Activated CD4-positive, alpha-beta T cell treated with anti-CD3 and anti-CD28 coated beads, Interleukin-2, Interleukin-4, amounts not matched to agents 100 ng/mL and 50 ng/mL, durations not matched to agents 16 hours and 8 hours (primary cell): ENCODE measurements at regions not wholly inside any gene's neighbourhood (a gene's known extent, or its start where the extent isn't known, plus 50 kb on each side); places are given as distances from the start of the nearest gene placed in this dataset.

Experiments
- DNase-seq: peaks from one replicate; pipeline ENCODE4 v3.0.0-alpha.2; 2020; ENCODE audit warnings: low spot score

DNA sequence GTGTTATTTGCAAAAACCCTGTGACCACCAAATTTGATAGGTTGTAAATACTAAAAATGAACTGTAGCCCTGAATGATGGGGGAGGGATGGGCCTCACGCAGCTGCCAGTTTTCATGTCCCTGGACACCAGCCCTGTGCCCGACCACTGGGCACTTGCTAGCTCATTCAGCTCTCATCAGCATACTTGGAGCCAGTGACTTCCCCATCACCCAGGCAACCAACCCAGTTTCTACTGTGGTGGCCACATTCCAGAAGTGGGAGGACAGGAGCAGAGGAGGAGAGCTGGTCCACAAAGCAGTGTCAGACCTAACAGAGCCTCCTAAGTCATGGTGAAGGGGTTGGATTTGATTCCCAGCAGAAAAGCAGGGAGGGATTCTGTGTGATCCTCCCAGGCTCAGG is 128.2 kb downstream of the CPEB2 start:
- no peak for DNase-seq

DNA sequence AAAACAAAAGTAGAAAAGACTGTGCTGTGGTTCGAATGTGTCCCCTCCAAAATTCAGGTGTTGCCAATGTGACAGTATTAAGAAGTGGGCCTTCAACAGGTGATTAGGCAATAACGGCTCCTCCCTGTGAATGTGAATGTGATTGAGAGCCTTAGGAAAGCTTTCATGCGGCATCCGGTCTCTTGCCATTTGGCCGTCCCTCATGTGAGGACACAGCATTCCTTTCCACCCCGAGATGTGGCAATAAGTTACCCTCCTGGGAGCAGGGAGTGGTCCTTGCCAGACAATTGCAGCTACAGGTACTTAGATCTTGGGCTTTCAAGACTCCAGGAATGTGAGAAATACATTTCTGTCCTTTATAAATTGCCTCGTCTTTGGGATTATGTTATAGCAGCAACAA is 129.3 kb downstream of the CPEB2 start:
- DNase-seq: no peak

DNA sequence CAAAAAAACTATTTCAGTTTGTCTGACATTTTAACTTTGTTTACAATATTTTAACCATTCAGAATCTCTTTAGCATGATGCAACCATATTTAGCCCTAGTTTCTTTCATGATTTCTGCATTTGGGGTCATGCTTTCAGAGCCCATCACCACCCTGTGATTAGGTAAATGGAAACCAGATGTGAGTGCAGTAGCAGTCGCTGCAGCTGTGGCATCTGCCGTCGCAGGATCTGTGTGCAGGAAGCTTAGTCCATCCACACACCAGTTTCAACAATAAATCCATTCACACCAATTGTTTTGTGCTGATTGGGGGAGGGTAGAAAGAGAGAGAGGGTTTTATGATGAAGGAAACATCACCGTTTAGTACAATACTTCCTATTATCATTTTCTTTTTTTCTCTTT is 130.5 kb downstream of the CPEB2 start:
- DNase-seq: no peak

DNA sequence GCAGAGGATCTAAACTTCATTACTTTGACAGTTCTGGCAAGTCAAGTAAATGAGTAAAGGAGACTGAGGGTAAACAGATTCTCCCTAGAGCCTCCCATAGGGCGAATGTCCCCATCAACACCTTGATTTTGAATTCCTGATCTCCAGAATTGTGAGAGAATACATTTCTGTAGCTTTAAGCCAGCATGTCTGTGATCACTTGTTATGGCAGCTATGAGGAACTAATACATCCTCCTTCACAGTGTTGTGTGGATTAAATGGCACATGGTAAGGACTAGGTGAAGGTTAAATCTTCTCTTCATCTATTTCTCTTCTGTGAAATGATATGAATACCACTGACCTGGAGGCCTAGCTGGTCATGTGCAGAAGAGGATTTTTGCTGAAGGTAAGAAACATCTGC is 137.3 kb downstream of the CPEB2 start:
- DNase-seq: no peak

DNA sequence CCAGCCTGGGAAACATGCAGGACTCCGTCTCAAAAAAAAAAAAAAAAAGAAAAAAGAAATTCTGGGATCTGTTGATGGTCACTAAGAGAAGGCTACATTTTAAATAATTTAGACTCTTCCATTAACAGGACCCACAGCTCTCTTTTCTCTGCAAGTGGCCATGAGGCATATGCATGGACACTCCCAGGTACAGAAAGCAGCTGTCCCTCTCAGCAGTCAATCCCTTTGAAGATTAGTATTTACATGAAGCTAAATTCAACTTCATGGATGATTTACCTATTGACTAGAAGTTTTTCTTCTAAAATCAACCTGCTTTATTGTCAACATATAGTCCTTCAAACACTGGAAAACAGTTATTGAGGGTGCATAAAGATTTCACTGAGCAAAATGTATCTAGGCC is 139.9 kb downstream of the CPEB2 start:
- DNase-seq: no peak

DNA sequence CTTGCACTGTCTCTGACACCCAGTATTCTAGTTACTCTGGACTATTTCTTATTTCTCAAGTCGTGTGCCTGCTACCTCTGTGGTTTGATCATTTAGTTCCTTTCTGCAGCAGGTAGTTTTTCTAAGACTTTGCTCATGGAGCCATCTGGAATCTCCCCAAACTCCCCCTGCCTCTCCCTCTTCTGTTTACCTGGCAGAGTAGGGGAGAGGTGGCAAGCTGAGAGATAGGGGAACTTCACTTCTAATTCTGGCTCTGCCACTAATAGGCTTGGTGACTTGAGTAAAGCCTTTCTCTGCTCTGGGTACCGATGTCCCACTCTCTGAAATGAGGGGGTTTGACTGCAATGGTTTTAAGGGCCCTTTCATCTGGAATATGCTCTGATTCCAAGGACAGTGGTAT is 141.3 kb downstream of the CPEB2 start:
- DNase-seq: no peak

DNA sequence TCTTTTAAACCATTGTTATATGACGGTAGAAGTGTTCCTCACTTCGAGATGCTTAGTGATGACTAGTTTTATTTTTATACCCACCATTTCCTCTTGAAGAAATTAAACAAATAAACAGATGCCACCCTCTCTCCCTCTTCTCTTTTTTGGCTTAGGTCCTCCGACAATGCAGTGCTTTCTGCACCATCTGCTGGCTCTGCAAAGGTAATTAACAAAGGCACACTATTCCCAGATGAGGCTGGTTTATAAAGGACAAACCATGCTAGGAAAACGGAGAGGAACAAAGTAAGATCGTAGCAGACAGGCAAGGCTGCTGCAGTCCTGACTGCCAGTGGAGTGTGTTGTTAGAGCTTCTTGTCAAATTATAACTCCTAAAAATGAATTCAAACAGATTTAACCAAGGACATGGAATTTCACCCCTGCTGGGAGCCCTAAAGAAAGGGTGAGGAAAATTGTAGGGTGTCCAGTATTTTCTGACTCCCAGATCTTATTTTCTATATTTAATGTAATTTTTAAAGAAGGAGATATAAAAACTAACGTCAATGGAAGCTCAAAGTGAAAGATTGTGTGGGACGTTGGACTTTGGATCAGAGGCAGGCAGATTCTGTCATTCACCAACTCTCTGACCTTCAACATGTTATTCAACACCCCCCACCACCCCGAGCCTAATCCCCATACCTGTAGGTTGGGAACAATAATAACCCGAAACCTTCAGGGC is 142.1 kb downstream of the CPEB2 start:
- no peak for DNase-seq

DNA sequence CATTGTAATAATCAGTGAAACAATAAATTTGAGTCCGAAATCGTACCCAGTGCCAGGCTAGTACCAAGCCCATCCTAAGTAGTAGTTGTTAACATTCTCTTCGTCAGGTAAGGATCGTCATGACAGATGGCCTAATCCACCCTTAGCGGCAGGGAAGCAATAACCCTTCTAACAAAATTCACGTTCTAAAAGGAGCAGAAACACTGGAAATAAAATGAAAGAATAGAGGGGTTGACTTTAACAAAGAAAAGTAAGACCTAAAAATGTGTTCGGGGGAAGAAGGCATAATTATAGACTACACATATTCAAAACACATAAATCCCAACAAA is 142.7 kb downstream of the CPEB2 start:
- DNase-seq: no peak

DNA sequence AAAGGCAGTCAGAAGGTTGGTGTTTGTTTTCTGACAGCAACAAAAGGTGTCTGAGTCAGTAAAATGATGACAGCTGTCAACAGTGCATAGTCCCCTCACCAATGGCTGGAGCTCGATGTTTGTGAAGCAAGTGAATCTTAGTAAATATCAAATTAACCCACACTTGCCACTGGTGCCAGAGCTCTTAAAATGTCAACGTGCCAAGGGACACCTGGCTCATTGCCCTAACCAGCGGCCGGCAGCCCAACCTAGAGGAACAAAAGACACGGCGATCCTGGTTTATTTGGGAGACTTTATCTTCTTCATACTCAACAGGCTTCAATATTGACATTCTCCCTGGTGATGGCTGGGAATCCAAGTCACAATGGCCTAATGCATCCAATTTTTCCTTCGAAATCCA is 143.4 kb downstream of the CPEB2 start:
- no peak for DNase-seq

DNA sequence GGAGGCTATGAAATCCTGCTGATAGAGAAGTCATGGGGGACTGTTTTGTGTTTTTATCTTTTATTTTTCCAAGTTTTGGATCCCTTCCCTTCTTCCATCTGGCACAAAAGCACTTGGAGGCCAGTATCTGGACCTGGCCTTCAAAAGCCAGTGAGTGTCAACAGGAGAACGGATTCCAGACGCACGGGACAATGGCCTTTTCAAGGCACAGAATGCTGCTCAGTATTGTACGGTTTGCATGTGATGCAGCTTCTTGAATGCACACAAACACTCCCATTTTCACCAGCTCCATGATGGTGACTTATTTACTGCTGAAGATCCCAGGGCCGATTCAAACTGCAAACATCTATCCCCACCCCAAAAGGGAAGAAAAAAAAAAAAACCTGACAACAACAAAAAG is 145.4 kb downstream of the CPEB2 start:
- no peak for DNase-seq

DNA sequence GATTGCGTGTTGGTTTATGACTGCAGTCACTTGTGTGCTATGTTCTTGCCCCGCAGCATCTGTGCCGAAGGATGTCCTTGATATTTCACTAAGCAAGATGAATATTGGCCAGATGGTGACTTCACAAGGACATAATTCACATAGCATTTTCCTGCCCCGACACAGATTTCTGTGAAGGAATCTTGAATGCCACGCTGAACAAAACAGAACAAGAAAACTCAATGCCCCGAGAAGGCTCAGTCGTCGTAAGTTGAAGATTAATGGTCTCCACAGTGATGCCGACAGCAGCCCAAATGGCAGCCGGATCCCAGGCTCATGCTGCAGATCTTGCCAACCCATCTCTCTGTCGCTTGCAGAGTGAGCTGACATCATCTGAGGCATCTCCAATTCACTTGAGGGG is 145.9 kb downstream of the CPEB2 start:
- DNase-seq: no peak

DNA sequence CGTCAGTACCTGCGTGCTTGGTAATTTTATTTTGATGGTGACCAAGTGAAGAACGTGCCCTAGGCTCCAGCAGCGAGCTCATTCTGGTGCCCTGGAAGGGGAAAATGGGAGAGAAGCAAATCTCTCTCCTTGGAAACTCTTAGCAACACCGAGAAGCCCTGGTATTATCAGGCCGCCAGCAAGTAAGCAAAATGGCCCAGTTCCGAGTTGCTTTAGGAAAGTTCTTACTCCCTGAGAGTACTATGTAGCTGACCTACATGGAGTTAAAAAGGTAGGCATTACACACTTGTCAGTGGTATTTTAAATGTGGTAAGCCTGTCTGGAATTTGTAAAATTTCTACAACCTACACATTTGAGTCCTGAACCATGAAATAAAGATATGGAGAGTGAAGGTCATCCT is 146.4 kb downstream of the CPEB2 start:
- no peak for DNase-seq

DNA sequence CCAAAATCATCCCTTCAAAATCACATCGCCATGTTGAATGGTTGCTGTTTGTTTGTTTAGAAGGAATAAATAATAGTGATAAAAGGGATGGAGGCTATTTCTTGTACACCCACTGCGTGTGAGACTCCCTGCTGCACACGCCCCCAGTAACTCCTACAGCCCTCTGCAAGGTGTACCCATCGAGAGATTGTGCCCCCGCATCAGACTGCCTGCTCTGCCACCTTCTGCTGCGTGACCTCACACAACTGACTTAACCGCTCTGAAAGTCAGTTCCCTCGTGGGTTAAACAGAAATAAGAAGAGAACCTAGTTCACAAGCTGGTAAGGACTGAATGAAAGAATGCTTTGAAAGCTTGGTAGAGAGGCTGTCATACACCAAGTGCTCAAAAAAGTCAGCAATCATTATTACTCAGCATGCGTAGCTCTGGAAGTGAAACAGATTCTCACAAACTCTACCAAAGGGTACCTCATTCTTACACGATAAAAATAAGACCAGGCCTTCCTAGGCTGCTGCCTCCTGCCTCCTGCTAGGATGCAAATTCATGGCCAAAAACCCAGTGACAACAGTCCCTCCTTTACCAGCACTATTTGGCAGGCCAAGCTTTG is 147.1 kb downstream of the CPEB2 start:
- peak; percentile 4 for DNase-seq

DNA sequence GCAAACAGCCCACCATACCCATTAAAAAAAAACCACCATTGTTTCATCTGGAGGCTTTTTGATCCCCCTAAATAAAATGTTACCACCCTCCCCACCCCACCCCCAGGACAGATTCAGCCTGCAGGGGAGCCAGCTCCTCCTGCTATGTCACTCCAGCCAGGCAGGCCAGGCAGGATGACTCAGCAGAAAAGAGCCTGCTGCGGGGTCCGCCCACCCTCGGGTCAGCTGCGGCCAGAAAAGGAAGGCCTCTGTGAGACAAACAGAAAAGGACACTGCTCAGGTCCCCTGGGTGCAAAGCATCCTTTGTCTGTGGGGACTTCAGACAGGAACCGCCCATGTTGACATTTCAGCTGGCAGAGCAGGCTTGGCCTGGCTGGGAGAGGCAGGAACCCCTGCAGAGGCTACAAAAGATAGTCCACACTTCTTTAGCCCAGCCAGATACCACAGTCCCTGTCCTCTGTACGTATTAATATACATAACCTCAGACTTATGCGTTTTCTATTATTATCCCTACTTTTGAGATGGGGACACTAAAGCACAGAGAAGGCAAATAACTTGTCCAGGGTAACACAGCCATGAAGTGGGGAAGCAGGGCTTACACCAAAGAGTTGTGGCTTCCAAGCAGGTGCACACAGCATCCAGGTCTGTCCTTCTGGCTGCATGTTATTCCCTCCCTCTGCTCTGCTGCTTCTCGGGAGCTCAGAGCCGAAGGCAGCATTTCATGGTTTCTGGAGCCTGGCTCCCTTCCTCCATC is 147.7 kb downstream of the CPEB2 start:
- DNase-seq: no peak

DNA sequence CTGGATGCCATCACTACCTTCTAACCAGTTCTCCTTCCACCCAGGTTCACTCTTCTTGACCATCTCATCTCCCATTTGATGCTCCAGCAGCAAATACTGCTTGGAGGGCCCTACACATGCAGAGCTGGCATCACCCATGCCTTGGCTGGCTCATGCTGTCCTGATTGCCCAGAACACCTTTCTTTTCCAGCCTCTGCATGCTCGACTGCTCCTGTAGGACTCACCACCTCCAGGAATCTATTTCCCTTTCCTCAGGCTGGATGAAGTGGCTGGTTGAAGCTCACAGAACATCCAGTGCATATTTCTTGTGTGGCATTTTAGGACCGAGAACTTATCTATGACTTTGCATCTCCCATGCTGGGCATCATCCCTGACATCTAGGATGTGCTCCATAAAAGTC is 148.3 kb downstream of the CPEB2 start:
- no peak for DNase-seq

DNA sequence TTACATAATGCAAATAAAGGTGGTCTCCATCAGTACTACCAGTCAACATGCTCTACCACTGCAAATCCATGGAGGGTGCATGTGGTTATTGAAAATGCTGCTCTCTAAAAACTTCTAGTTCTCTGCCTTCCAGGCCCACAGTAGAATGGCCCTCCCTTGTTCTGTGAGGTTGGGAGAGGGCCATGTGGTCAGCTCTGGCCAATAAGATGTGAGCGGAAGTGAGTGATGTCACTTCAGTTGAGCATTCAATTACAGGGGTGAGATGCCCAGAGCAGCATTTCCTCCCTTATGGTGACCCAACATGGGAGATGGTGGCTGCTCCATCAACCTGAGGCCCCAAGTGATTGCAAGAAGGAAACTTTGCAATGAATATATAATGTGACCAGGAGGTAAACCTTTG is 148.8 kb downstream of the CPEB2 start:
- no peak for DNase-seq

DNA sequence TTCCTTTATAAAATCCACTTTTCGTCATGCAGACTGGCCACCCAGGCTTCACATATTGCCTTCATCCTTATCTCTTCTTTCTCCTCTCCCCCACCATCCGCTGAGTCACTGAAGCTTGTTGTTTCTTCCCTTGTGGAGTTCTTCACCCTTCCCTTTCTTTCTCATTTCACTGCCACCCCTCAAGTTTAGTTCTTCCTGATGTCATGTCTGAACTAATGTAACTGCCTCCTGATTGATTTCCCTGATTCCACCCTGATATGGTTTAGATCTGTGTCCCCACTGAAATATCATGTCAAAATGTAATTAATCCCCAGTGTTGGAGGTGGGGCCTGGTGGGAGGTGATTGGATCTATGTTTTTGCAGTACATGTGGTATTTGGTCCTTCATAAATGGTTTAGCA is 151.4 kb downstream of the CPEB2 start:
- DNase-seq: no peak

DNA sequence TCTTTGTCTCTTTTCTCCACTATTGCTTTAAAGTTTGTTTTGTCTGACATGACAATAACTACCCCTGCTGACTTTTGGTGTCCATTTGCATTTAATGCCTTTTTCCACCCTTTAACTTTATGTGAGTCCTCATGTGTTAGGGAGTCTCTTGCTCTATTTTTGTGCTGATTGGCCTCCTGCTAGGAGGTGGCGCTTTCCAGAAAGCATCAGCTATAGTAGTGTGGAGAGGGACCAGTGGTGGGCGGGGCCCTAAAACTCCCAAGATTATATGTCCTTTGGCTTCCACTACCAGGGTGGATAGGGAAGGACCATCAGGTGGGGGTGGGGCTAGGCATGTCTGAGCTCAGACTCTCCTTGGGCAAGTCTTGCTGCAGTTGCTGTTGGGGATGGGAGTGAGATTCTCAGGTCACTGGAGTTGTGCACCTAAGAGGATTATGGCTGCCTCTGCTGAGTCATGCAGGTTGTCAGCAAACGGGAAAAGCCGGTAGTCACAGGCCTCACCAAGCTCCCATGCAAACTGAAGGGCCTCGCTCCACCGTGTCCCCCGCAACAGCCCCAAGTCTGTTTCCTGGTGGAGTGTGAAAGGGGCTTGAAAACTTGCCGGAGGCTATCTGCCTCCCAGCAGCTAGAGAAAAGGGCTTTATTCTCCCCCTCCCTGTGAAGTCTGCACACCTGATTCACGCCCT is 156.3 kb downstream of the CPEB2 start:
- DNase-seq: no peak

DNA sequence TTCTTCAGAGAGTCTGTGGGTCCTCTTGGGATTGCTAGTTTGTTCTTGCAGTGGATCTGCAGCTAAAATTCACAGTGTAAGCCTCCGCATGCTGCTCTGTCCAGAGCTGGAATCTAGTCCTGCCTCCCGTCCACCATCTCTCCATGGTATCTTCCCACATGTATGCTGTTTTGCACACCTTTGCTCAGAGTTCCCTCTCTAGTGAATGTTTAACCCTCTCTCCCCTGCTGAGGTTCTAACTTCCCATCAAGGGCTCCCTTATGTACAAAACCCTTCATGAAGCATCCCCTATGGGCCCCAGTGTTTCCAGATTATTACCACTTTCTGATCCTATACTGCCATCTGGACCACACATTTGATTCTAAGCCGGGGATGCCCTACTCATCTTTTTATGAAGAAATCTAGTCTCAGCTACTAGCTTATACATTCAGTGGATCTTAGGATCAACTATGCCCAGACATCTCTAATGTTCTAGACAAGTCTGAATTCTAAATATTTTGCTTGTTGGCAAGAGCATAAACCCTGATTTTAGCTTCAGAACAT is 157.3 kb downstream of the CPEB2 start:
- no peak for DNase-seq

DNA sequence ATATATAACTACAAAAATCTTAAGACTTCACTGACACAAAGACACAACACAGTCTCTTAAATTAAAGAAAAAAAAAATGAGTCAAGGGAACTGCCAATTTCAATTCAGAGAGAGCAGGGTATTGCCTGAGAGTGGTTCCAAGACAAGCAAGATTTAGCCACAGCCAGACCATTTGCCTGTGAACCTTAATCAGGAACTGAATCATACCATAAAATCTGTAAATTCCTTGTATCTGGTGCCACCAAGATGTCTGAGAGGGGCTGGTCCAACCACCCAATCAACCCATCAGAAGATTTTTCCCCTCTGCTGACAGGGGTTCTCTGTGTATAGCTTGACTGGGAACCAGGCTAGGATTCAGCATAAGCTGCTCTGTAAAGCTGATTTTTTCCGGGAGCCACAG is 159.2 kb downstream of the CPEB2 start:
- DNase-seq: no peak

DNA sequence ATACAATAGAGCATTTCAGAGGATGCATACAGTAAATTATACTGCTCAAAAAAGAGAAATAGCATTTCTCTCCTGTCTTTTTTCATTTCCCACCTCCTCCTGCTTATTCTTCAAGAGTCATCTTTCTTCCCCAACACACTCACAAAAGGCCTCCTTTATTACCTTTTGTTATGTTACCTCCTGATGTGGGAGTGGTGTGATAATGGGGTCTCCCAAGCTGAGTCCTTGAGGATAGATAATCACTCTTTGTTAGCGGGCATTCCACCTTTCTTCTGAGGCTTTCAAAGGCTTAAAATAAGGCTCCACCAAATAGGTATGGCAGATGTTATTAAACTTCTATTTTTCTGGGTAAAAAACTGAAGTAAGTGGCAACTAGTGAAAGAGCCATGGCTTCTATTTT is 159.8 kb downstream of the CPEB2 start:
- DNase-seq: no peak

DNA sequence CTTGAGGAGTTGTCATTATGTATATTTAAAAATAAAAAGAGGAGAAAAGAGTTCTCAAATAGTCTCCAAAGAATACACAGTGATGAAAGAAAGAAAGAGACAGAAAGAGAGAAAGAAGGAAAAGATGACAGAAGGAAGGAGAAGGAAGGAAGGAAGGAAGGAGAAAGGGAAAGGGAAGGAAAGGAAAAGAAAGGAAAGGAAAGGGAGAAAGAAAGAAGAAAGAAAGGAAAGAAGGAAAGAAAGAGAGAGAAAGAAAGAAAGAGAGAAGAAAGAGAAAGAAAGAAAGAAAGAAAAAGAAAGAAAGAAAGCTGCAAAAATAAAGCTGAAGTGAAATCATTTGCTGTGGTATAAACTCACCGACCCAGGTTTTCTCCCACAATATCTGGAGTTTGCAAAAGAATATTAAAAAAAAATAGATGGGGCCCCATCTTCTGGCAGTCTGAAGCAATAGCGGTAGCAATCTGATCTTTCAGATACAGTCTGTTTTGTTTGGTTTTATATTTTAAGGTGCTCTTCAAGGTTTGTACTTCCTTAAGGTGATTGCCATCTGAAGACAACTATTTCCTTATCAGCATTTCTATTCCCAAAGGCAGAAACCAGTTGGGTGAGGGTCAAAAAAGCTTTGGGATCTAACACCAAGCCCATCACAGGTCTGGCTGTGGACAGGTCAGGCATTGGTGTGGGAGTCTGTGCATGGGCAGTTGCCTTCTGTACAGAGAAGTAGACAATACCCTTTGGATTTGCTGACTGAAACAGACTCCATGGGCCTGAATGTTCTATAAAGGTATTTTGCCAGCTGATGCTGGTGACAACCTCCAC is 160.4 kb downstream of the CPEB2 start:
- no peak for DNase-seq
